ENCODE measurements at regions not wholly inside any gene's neighbourhood (a gene's known extent, or its start where the extent isn't known, plus 50 kb on each side); places are given as distances from the start of the nearest gene placed in this dataset.

GRCh38 chr13:105107781-105108180 is 1427.7 kb downstream of the EFNB2 start:
- H3K27me3 ChIP-seq (ENCODE audit: low read depth, low read length), result no peaks in the 10 kb centered on the region
- no peaks in the 10 kb centered on the region for H3K36me3 ChIP-seq (ENCODE audit: control insufficient read depth in 1 of 2, insufficient read depth in 2 of 2, low read length in 2 of 2)
- no peak overlapping the region for H3K27ac ChIP-seq (ENCODE audit: low read length)
- no peaks in the 10 kb centered on the region for H3K9me3 ChIP-seq (ENCODE audit: control insufficient read depth in 1 of 2, low read length in 2 of 2)
- H3K4me1 ChIP-seq (ENCODE audit: control insufficient read depth in 1 of 2, insufficient read depth in 2 of 2, low read length in 2 of 2), result no peaks in the 10 kb centered on the region
- H3K4me3 ChIP-seq (ENCODE audit: low read depth in 1 of 2, low read length in 2 of 2), result no peak overlapping the region

DNA sequence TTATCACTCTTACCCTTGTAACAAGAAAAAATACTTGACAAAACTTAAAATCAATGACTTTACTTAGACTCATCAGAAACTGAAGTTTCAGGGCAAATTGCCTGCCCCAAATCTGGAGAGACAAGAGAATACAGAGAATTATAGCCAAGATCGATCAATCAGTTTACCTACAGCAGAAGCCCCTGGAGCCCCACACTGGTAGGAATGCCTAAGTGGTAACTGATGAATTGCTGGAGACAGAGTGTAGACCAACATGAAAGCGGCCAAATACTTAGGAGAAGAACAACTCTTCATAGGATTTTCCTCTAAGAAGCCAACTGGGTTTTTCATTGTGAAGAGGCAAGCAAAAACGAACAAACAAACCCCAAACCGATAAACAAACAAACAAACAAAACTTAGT is 1430.0 kb downstream of the EFNB2 start:
- Histone ChIP-seq H3K36me3 (ENCODE audit: control insufficient read depth in 1 of 2, insufficient read depth in 2 of 2, low read length in 2 of 2) (no peaks in the 10 kb centered on the region), H3K4me1 (ENCODE audit: control insufficient read depth in 1 of 2, insufficient read depth in 2 of 2, low read length in 2 of 2) (no peaks in the 10 kb centered on the region), H3K27me3 (ENCODE audit: low read depth, low read length) (no peaks in the 10 kb centered on the region), H3K27ac (ENCODE audit: low read length) (no peak overlapping the region), H3K9me3 (ENCODE audit: control insufficient read depth in 1 of 2, low read length in 2 of 2) (no peaks in the 10 kb centered on the region), H3K4me3 (ENCODE audit: low read depth in 1 of 2, low read length in 2 of 2) (no peak overlapping the region)

DNA sequence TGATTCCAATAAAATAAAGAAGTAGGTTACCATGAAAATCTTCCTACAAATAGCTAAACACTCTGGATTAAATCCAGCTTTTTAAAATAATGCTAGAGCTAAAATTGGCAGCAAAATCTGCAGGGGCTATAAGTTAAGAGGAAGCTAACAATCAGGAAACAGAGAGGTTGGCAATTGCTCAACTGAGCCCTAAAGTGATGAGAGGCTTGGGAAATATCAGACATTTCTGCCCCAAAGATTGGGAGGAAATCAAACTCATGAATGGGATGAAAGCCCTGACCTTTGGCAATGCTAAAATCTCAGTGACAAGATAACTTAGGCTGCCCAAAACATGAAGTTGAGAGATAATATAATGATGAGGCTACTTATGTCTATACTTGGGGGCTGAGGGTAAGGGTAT is 1437.9 kb downstream of the EFNB2 start:
- no peak overlapping the region for H3K27ac ChIP-seq (ENCODE audit: low read length)
- H3K4me1 ChIP-seq (ENCODE audit: control insufficient read depth in 1 of 2, insufficient read depth in 2 of 2, low read length in 2 of 2), result no peaks in the 10 kb centered on the region
- H3K36me3 ChIP-seq (ENCODE audit: control insufficient read depth in 1 of 2, insufficient read depth in 2 of 2, low read length in 2 of 2), result no peaks in the 10 kb centered on the region
- H3K27me3 ChIP-seq (ENCODE audit: low read depth, low read length), result no peaks in the 10 kb centered on the region
- H3K9me3 ChIP-seq (ENCODE audit: control insufficient read depth in 1 of 2, low read length in 2 of 2), result no peaks in the 10 kb centered on the region
- H3K4me3 ChIP-seq (ENCODE audit: low read depth in 1 of 2, low read length in 2 of 2), result no peak overlapping the region

DNA sequence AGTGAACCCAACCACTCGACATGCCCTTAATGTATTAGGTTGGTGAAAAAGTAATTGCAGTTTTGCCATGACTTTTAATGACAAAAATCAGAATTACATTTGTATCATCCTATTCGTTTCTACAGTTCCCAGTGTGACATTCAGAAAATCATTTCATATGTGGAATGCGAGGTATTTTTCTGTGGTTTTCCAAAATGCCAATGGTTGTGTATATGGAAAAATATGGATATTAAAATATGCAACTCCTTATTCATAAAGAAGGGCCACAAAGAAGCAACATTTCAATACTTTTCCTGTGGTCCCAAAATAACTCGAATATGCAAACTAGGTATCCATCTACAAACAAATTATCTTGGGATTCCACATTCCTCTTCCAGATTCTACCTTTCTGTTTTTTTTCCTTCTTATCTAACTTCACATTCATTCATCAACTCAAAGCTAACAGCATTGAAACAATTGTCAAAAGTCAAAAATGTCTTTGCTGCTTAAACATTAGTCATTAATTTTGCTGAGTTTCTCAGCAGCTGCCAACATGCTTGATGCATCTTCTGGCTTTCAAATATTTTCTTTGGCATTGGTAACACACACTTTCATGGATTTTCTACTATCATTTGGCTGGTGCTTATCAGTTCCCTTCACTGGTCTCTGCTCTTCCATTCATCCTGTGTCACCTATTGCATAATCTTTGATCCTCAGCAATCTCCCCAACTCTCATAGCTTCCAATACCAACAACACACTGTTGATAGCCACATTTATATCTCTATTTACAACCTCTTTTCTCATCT is 1445.4 kb downstream of the EFNB2 start:
- no peaks in the 10 kb centered on the region for H3K27me3 ChIP-seq (ENCODE audit: low read depth, low read length)
- H3K36me3 ChIP-seq (ENCODE audit: control insufficient read depth in 1 of 2, insufficient read depth in 2 of 2, low read length in 2 of 2), result no peaks in the 10 kb centered on the region
- no peaks in the 10 kb centered on the region for H3K9me3 ChIP-seq (ENCODE audit: control insufficient read depth in 1 of 2, low read length in 2 of 2)
- no peak overlapping the region for H3K4me3 ChIP-seq (ENCODE audit: low read depth in 1 of 2, low read length in 2 of 2)
- H3K4me1 ChIP-seq (ENCODE audit: control insufficient read depth in 1 of 2, insufficient read depth in 2 of 2, low read length in 2 of 2), result no peaks in the 10 kb centered on the region
- no peak overlapping the region for H3K27ac ChIP-seq (ENCODE audit: low read length)

DNA sequence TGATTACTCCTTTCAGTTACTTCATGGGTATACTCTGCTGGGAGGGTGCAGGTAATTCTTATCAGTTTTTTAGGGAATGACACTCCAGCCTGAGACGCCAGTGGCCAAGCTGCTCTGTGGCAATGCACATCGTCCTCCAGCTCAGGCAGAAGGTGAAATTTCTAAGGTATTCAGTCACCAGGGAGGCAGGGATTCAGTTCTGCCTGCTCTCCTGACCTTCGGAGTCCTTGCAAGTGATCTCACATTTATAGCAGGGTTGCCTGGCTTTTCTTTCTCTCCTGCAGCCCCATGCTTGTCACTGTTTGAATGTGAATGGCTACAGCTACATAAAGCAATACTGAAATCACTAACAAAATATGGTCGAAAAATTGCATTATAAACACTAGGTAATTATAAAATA is 1447.5 kb downstream of the EFNB2 start:
- Histone ChIP-seq H3K9me3 (ENCODE audit: control insufficient read depth in 1 of 2, low read length in 2 of 2) (no peaks in the 10 kb centered on the region), H3K27ac (ENCODE audit: low read length) (no peak overlapping the region), H3K4me3 (ENCODE audit: low read depth in 1 of 2, low read length in 2 of 2) (no peak overlapping the region), H3K36me3 (ENCODE audit: control insufficient read depth in 1 of 2, insufficient read depth in 2 of 2, low read length in 2 of 2) (no peaks in the 10 kb centered on the region), H3K4me1 (ENCODE audit: control insufficient read depth in 1 of 2, insufficient read depth in 2 of 2, low read length in 2 of 2) (peaks cover 0 to 8% of the 10 kb centered on the region in 2 donors), H3K27me3 (ENCODE audit: low read depth, low read length) (no peaks in the 10 kb centered on the region)

- no peak overlapping the region for H3K4me3 ChIP-seq (ENCODE audit: low read depth in 1 of 2, low read length in 2 of 2)
- H3K9me3 ChIP-seq (ENCODE audit: control insufficient read depth in 1 of 2, low read length in 2 of 2), result no peaks in the 10 kb centered on the region
- H3K27me3 ChIP-seq (ENCODE audit: low read depth, low read length), result no peaks in the 10 kb centered on the region
- H3K27ac ChIP-seq (ENCODE audit: low read length), result no peak overlapping the region
- peaks cover 0 to 8% of the 10 kb centered on the region in 2 donors for H3K4me1 ChIP-seq (ENCODE audit: control insufficient read depth in 1 of 2, insufficient read depth in 2 of 2, low read length in 2 of 2)
- no peaks in the 10 kb centered on the region for H3K36me3 ChIP-seq (ENCODE audit: control insufficient read depth in 1 of 2, insufficient read depth in 2 of 2, low read length in 2 of 2)
Observed at GRCh38 chr13:105084931-105085330, 1450.5 kb downstream of the EFNB2 start.

DNA sequence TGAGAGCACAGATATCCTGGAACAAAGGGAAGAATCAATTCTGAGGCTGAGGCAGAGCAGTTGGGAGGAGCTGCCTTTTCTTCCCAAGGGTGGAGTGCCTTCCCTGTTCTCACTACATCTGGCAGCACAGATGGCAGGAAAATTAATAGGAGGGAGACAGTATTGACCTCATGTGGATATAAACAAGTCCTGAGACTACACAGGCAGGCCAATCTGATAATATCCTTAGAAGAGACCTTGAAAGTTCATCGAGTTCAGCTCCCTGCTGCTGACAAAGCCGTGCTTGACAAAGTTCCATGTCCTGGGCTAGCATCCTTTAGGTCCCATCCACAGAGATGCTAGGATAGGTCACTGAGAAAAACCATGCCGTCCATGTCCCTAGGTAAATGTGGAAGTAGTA is 1451.5 kb downstream of the EFNB2 start:
- no peak overlapping the region for H3K4me3 ChIP-seq (ENCODE audit: low read depth in 1 of 2, low read length in 2 of 2)
- no peak overlapping the region for H3K27ac ChIP-seq (ENCODE audit: low read length)
- H3K36me3 ChIP-seq (ENCODE audit: control insufficient read depth in 1 of 2, insufficient read depth in 2 of 2, low read length in 2 of 2), result no peaks in the 10 kb centered on the region
- peaks cover 0 to 8% of the 10 kb centered on the region in 2 donors for H3K4me1 ChIP-seq (ENCODE audit: control insufficient read depth in 1 of 2, insufficient read depth in 2 of 2, low read length in 2 of 2)
- H3K27me3 ChIP-seq (ENCODE audit: low read depth, low read length), result no peaks in the 10 kb centered on the region
- no peaks in the 10 kb centered on the region for H3K9me3 ChIP-seq (ENCODE audit: control insufficient read depth in 1 of 2, low read length in 2 of 2)

DNA sequence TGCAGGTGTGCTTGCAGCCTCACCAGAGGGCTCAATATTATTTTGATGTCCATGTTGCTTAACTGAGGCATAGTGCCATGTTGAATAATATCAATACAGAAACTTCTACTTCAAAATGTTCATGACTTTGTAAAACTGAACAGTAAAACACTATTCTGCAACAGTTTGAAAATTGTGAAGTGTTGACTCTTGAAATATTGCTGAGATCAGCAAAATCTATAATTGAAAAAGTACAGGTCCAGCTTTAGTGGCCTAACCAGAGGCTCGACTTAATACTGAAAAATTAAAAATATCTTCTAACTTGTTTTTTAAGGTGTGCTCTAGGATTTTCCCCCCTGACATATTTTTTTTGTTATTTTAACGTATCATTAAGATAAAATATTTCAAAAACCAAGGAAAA is 1460.7 kb downstream of the EFNB2 start:
- no peaks in the 10 kb centered on the region for H3K4me1 ChIP-seq (ENCODE audit: control insufficient read depth in 1 of 2, insufficient read depth in 2 of 2, low read length in 2 of 2)
- H3K9me3 ChIP-seq (ENCODE audit: control insufficient read depth in 1 of 2, low read length in 2 of 2), result no peaks in the 10 kb centered on the region
- H3K36me3 ChIP-seq (ENCODE audit: control insufficient read depth in 1 of 2, insufficient read depth in 2 of 2, low read length in 2 of 2), result no peaks in the 10 kb centered on the region
- H3K27ac ChIP-seq (ENCODE audit: low read length), result no peak overlapping the region
- no peaks in the 10 kb centered on the region for H3K27me3 ChIP-seq (ENCODE audit: low read depth, low read length)
- no peak overlapping the region for H3K4me3 ChIP-seq (ENCODE audit: low read depth in 1 of 2, low read length in 2 of 2)

DNA sequence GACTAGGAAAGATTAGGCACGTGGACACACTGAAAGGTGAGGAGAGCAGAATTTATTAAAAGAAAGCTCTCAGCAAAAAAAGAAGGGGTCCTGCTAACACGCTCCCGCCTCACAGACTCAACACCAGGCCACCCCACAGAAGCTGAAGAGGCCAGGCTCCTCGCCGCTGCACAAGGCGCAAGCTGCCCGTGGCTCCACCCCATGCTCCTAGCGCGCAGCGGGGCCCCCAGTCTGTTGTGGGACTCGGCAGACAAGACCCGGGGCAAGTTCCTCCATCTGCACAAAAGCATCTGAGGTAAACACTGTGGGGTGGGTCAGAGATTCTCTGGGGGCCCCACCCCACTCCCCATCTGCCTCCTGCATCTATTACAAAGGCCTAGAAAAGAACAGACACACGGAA is 1462.4 kb downstream of the EFNB2 start:
- Histone ChIP-seq H3K4me3 (ENCODE audit: low read depth in 1 of 2, low read length in 2 of 2) (no peak overlapping the region), H3K4me1 (ENCODE audit: control insufficient read depth in 1 of 2, insufficient read depth in 2 of 2, low read length in 2 of 2) (no peaks in the 10 kb centered on the region), H3K9me3 (ENCODE audit: control insufficient read depth in 1 of 2, low read length in 2 of 2) (no peaks in the 10 kb centered on the region), H3K36me3 (ENCODE audit: control insufficient read depth in 1 of 2, insufficient read depth in 2 of 2, low read length in 2 of 2) (no peaks in the 10 kb centered on the region), H3K27me3 (ENCODE audit: low read depth, low read length) (no peaks in the 10 kb centered on the region), H3K27ac (ENCODE audit: low read length) (no peak overlapping the region)

DNA sequence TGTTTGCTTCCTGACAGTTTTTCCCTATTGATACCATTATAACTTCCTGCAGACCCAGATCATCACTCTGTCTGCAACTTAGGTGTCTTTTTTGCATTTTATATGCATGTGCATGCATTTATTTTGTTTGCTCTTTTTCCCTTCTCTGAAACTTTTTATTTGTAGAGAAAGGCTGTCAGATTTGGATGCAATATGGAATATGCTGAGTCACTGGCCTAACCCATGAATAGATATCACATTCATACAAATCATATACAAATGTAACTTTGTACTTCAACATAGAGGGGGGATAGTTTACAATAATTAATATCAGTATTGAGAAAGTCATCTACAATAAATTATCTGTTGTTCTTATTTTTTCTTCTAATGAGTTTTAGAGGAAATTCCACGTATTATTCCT is 1465.0 kb downstream of the EFNB2 start:
- Histone ChIP-seq H3K36me3 (ENCODE audit: control insufficient read depth in 1 of 2, insufficient read depth in 2 of 2, low read length in 2 of 2) (no peaks in the 10 kb centered on the region), H3K4me3 (ENCODE audit: low read depth in 1 of 2, low read length in 2 of 2) (no peak overlapping the region), H3K9me3 (ENCODE audit: control insufficient read depth in 1 of 2, low read length in 2 of 2) (no peaks in the 10 kb centered on the region), H3K27me3 (ENCODE audit: low read depth, low read length) (no peaks in the 10 kb centered on the region), H3K27ac (ENCODE audit: low read length) (no peak overlapping the region), H3K4me1 (ENCODE audit: control insufficient read depth in 1 of 2, insufficient read depth in 2 of 2, low read length in 2 of 2) (no peaks in the 10 kb centered on the region)

GRCh38 chr13:105069106-105069505 is 1466.4 kb downstream of the EFNB2 start:
- no peaks in the 10 kb centered on the region for H3K27me3 ChIP-seq (ENCODE audit: low read depth, low read length)
- peaks cover 0 to 1% of the 10 kb centered on the region in 2 donors for H3K9me3 ChIP-seq (ENCODE audit: control insufficient read depth in 1 of 2, low read length in 2 of 2)
- no peak overlapping the region for H3K4me3 ChIP-seq (ENCODE audit: low read depth in 1 of 2, low read length in 2 of 2)

GRCh38 chr13:105063676-105064075 is 1471.8 kb downstream of the EFNB2 start:
- Histone ChIP-seq H3K4me1 (ENCODE audit: control insufficient read depth in 1 of 2, insufficient read depth in 2 of 2, low read length in 2 of 2) (no peaks in the 10 kb centered on the region), H3K36me3 (ENCODE audit: control insufficient read depth in 1 of 2, insufficient read depth in 2 of 2, low read length in 2 of 2) (no peaks in the 10 kb centered on the region), H3K4me3 (ENCODE audit: low read depth in 1 of 2, low read length in 2 of 2) (no peak overlapping the region), H3K9me3 (ENCODE audit: control insufficient read depth in 1 of 2, low read length in 2 of 2) (peaks cover 0 to 5% of the 10 kb centered on the region in 2 donors), H3K27me3 (ENCODE audit: low read depth, low read length) (no peaks in the 10 kb centered on the region), H3K27ac (ENCODE audit: low read length) (no peak overlapping the region)

More at GRCh38 chr13:105069106-105069505, 1466.4 kb downstream of the EFNB2 start:
- Histone ChIP-seq H3K27ac (ENCODE audit: low read length) (no peak overlapping the region), H3K36me3 (ENCODE audit: control insufficient read depth in 1 of 2, insufficient read depth in 2 of 2, low read length in 2 of 2) (no peaks in the 10 kb centered on the region), H3K4me1 (ENCODE audit: control insufficient read depth in 1 of 2, insufficient read depth in 2 of 2, low read length in 2 of 2) (no peaks in the 10 kb centered on the region)
